NCI-H1436 treated with DMSO at 0.1 percent for 48 hours (cell line): ENCODE measurements at regions not wholly inside any gene's neighbourhood (a gene's known extent, or its start where the extent isn't known, plus 50 kb on each side); places are given as distances from the start of the nearest gene placed in this dataset.

ENCODE experiments used
- DNase-seq: peaks from one replicate; lab custom pipeline; 2025; lab: John Stamatoyannopoulos, UW

GRCh38 chr2:104766683-104767082 is 87.2 kb upstream of the POU3F3 start:
- no peak for DNase-seq

GRCh38 chr2:104768694-104769093 is 85.2 kb upstream of the POU3F3 start:
- DNase-seq: no peak

GRCh38 chr2:104769096-104769495 is 84.8 kb upstream of the POU3F3 start:
- DNase-seq: no peak

GRCh38 chr2:104772996-104773395 is 80.9 kb upstream of the POU3F3 start:
- DNase-seq: no peak

- no peak for DNase-seq
These were observed 79.3 kb upstream of the POU3F3 start for GRCh38 chr2:104774631-104775030.

GRCh38 chr2:104777721-104778120 is 76.2 kb upstream of the POU3F3 start:
- no peak for DNase-seq

- DNase-seq: no peak
These were observed 72.8 kb upstream of the POU3F3 start for GRCh38 chr2:104781151-104781550.

- no peak for DNase-seq
These were observed 69.7 kb upstream of the POU3F3 start for GRCh38 chr2:104784264-104784663.

- no peak for DNase-seq
These were observed 67.7 kb upstream of the POU3F3 start for GRCh38 chr2:104786204-104786603.

- DNase-seq: no peak
These were observed 67.1 kb upstream of the POU3F3 start for GRCh38 chr2:104786821-104787220.

GRCh38 chr2:104787298-104788065 is 66.4 kb upstream of the POU3F3 start:
- DNase-seq: no peak

- DNase-seq: no peak
These were observed 65.0 kb upstream of the POU3F3 start for GRCh38 chr2:104788742-104789455.

GRCh38 chr2:104790100-104790811 is 63.7 kb upstream of the POU3F3 start:
- no peak for DNase-seq

- DNase-seq: no peak
These were observed 62.9 kb upstream of the POU3F3 start for GRCh38 chr2:104790901-104791495.

- DNase-seq: no peak
These were observed 59.9 kb upstream of the POU3F3 start for GRCh38 chr2:104793966-104794365.

- DNase-seq: no peak
These were observed 59.5 kb upstream of the POU3F3 start for GRCh38 chr2:104794441-104794840.
